Stimulated activated CD8-positive, alpha-beta memory T cell treated with anti-CD3 and anti-CD28 coated beads, Interleukin-4, amount 100 ng/mL, for 1 hour (primary cell): ENCODE measurements at regions not wholly inside any gene's neighbourhood (a gene's known extent, or its start where the extent isn't known, plus 50 kb on each side); places are given as distances from the start of the nearest gene placed in this dataset.
"Not testable (repeated sequence)": the region's sequence is repeated elsewhere in the genome, so short reads cannot be mapped to it uniquely, and the experiment has no call there.

Source experiments
- DNase-seq, 2 donors: peaks; one replicate each; pipeline ENCODE4 v3.0.0-alpha.2; 2020; ENCODE audit warnings: low read depth in 2 of 2, low spot score in 1 of 2

- DNase-seq, result not testable (repeated sequence)
These were observed 754.3 kb upstream of the AUTS2 start for GRCh38 chr7:68843985-68844384.

- no peak for DNase-seq
These were observed 751.4 kb upstream of the AUTS2 start for GRCh38 chr7:68846811-68847325.

DNA sequence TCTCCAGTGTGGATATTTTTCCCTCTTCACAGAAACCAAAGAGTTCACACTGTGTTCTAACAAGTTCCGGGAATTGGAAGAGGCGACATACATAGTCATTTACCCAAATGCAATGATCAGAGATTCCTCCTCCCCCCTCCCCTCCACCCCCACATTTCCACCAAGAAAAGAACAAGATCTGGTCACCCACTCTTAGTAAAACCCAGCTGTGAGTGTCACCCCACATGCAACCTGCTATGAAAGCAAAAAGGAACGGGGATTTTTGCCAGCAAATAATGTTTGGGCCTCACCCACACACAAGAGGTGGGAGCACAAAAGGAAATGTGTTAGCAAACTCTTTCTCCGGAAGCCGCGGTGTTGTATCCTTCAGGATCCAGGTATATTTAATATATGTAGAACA is 745.0 kb upstream of the AUTS2 start:
- no peak for DNase-seq

GRCh38 chr7:68857571-68857970 is 740.7 kb upstream of the AUTS2 start:
- no peak for DNase-seq

- DNase-seq, result no peak
These were observed 739.8 kb upstream of the AUTS2 start for GRCh38 chr7:68858497-68858896.

- no peak for DNase-seq
These were observed 737.1 kb upstream of the AUTS2 start for GRCh38 chr7:68861171-68861570.

DNA sequence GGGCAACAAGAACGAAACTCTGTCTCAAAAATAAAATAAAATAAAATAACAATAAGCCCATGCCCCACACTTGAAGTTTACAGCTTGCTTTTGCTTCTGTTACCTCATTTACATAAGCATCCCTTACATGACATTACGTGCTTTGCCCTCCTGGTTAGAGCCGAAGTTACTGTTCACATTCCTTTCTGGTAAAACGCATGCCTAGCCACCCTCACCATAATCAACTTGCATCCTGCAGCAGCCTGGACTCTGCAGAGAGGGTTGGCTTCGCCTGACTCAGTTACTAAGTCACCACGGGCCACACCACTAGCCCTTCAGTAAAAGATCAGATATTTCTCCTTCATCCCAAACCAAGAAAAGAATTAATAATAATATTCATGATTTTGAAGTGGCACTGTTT is 736.0 kb upstream of the AUTS2 start:
- DNase-seq, result no peak

GRCh38 chr7:68862736-68863135 is 735.5 kb upstream of the AUTS2 start:
- DNase-seq, result no peak

DNA sequence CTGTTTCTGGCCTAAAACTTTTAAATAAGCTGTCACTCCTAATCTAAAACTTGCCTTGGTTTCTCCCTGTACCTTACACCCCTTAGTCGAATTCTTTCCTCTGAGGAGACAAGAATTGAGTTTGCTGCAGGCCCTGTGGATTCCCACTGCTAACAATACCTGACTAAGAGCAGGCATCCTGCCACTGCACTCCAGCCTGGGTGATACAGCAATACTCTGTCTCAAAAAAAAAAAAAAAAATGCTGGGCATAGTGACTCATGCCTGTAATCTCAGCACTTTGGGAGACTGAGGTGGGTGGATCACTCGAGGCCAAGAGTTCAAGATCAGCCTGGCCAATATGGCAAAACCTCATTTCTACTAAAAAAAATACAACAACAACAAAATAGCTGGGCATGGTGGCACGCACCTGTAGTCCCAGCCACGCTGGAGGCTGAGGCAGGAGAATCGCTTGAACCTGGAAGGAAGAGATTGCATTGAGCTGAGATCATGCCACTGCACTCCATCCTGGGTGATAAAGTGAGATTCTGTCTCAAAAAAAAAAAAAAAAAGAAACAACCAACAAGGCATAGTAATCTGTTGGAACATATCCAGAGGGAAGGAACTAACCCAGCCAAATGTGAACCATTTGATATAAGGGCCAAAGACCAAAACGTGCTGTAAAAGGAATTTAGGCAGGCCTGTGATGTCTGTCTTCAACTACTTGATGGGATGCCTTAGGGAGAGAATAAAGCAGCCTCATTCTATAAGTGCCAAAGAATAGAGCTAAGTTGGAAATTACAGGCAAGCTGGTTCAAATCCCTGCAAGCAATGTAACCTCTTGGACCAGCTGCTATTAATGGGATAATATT is 732.7 kb upstream of the AUTS2 start:
- DNase-seq, result no peak

DNA sequence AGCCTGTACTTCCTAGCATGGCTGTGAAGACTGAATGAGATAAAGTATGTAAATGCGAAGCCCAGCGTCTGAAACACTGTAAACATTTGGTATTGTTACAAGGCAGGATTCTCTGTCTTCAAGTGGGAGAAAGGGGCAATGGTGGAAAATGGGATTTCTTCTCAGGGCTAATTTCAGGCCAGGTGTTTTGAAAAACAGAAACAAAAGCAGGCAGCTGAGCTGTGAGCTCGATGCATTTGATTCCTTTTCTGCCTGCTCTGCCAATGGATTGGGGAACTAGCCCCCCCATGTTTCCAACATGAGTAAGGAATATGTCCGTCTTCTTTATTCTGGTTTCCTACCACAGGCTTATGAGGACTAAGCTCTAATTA is 732.1 kb upstream of the AUTS2 start:
- DNase-seq, result no peak

GRCh38 chr7:68866721-68867120 is 731.6 kb upstream of the AUTS2 start:
- not testable (repeated sequence) for DNase-seq

GRCh38 chr7:68868978-68869377 is 729.3 kb upstream of the AUTS2 start:
- DNase-seq, result no peak

- DNase-seq, result no peak
These were observed 724.7 kb upstream of the AUTS2 start for GRCh38 chr7:68873616-68874015.

GRCh38 chr7:68875857-68876256 is 722.4 kb upstream of the AUTS2 start:
- DNase-seq, result no peak

DNA sequence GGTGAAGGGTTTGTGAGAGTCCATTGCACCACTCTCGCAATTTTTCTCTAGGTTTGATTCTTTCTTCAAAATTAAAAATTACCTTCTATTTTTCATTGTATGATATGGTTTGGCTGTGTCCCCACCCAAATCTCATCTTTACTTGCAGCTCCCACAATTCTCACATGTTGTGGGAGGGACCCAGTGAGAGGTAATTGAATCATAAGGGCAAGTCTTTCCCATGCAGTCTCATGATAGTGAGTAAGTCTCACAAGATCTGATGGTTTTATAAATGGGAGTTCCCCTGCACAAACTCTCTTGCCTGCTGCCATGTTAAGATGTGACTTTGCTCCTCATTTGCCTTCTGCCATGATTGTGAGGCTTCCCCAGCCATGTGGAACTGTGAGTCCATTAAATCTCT is 711.2 kb upstream of the AUTS2 start:
- not testable (repeated sequence) for DNase-seq

- DNase-seq, result no peak
These were observed 709.3 kb upstream of the AUTS2 start for GRCh38 chr7:68888971-68889385.

DNA sequence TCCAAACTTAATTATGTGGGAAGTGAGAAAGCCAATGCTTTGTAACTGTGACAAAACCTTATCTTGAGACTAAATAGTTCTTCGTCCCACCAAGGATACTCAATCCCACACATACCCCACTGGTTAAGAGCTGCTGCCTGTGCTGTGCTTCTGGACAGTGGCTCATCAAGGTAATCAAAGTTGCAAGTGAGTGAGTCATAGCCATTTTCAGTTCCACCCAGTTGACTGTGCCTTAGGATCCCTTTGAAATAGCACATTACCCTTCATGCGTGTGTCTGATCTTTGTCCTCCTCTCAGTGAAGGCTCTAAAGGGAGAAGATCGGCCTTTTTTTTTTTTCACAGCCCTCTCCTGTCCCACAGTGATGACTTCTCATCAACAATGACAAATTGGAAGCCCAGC is 706.0 kb upstream of the AUTS2 start:
- no peak for DNase-seq

DNA sequence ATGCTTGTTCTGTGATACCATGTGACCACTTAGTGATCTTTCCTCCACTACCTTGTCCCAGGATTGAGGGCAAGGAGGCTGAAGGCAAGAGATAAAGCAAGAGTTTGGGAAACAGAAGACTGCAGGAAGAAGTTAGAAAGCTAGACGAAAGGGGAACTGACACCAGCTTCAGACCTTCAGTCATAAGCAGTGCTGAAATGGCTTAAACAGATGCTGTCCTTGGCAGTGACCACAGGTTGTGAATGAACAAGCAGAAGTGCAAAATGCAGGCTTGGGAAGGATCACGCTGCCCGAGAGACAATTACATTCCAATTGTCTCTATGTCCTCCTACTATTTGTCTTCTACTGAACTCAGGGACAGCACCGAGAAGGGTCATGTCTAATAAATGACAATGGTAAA is 704.9 kb upstream of the AUTS2 start:
- DNase-seq, result no peak

- not testable (repeated sequence) for DNase-seq
These were observed 699.1 kb upstream of the AUTS2 start for GRCh38 chr7:68899156-68899555.

GRCh38 chr7:68900096-68900495 is 698.2 kb upstream of the AUTS2 start:
- DNase-seq, result no peak

DNA sequence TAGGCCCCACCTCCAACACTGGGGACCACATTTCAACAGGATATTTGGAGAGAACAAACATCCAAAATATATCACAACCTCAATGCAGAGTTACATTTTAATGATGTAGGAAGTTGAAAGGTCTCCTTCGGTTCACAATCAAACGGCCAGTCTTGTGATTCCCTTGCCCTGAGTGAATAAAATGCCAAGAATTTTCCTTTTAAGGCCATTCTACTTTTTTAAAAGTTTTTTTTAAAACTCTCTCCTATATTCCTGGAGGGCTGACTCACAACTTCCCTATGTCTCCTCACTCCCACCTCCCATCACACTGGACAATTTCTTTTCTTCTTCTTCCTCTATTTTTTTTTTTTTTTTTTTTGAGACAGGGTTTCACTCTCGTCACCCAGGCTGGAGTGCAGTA is 693.6 kb upstream of the AUTS2 start:
- DNase-seq, result no peak

DNA sequence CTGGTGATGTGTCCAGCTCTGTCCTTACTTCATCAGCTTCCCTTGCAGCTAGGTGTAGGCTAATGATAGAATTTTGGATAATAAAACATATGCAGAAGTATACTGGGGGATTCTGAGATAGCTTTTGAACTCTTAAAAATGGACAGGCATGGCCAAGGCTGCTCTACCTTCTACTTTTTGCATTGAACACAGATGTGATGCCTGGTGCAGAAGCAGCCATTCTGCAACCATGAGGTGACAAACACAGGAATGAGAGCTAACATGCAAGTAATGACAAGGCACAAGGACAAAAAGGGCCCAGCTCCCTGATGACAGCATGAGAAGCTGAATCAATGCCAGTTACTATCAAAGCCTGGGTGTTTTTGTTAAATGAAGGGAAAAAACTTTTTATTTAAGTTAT is 686.5 kb upstream of the AUTS2 start:
- no peak for DNase-seq

DNA sequence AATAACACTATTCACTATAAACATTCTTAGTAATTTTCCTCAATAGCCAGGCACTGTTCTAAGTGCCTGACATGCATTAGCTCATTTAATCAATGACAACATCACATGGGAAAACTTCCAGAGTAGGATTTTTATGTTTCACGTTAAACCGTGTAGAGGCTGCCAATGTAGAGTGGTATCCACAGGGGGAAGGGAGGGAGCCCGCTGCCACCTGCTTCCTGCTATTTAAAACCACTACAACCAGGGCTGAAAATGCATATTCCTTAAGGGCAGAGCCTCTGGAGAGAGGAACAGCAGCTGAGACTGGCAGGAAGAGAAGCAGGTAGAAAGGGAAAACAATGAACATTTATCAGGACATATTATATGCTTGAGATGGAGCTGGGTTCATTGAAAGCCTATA is 684.3 kb upstream of the AUTS2 start:
- no peak for DNase-seq
